Dendritic cell treated with granulocyte-macrophage colony-stimulating factor and Interleukin-4, amounts not matched to agents 40 ng/mL and 50 ng/mL, for 4 days (primary cell): ENCODE measurements at regions not wholly inside any gene's neighbourhood (a gene's known extent, or its start where the extent isn't known, plus 50 kb on each side); places are given as distances from the start of the nearest gene placed in this dataset.

Experiments
- H3K27ac Mint-ChIP-seq: one replicate; pipeline ENCODE4 v1.8.0; 2022; ENCODE audit warnings: mild to moderate bottlenecking, mixed read lengths
- H3K27me3 Mint-ChIP-seq: one replicate; pipeline ENCODE4 v1.8.0; 2022; ENCODE audit warnings: mild to moderate bottlenecking, mixed read lengths
- H3K36me3 Mint-ChIP-seq: one replicate; pipeline ENCODE4 v1.8.0; 2022; ENCODE audit warnings: low read depth, mixed read lengths
- H3K4me1 Mint-ChIP-seq: one replicate; pipeline ENCODE4 v1.8.0; 2022; ENCODE audit warnings: low read depth, mixed read lengths
- H3K4me3 Mint-ChIP-seq: one replicate; pipeline ENCODE4 v1.8.0; 2022; ENCODE audit warnings: mild to moderate bottlenecking, moderate library complexity, mixed read lengths
- H3K9me3 Mint-ChIP-seq: one replicate; pipeline ENCODE4 v1.8.0; 2022; ENCODE audit warnings: mixed read lengths
- intact Hi-C: fragments of 100-400 bp; cut with micrococcal nuclease; formaldehyde crosslinking; loops from one replicate; pipeline ENCODE4 v1.15.0; 2022

DNA sequence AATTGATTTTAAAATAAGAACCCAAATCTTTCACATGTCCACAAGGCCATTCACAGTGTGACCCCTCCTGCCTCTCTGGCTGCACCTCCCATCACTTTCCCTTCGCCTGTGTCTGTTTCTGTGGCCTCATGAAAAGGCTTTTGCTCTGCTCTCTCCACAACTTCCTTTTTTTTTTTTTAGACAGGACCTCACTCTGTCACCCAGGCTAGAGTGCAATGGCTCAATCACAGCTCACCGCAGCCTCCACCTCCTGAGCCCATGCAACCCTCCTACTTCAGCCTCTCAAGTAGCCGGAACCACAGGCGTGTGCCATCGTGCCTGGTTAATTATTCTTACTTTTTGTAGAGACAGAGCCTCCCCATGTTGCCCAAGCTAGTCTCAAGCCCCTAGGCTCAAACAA lies 197.1 kb downstream of the ABCC12 start:
- Mint-ChIP-seq H3K4me3 (no peak overlapping the region), H3K36me3 (no peaks in the 10 kb centered on the region), H3K9me3 (no peaks in the 10 kb centered on the region), H3K27ac (no peak overlapping the region), H3K4me1 (no peaks in the 10 kb centered on the region), H3K27me3 (no peaks in the 10 kb centered on the region)
- intact Hi-C loops: no loop called here

DNA sequence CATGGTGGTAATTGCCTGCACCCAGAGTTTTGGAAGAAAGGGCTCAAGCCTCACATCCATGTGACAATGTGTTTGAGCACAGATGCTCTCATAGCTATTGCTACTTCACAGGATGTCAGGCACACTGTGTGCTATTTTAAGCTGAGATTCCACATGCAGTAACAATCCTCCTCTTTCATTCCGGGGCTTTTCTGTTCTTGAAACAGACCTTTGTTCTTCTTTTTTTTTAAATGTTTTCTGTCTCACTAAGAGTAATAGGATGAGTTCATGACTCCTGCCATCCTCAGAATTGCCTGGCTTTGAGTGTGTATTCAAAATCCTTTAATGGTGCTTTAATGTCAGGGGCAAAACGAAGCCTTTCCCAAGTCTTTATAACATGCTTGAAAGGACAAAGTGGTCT lies 198.9 kb downstream of the ABCC12 start:
- Mint-ChIP-seq H3K9me3 (no peaks in the 10 kb centered on the region), H3K36me3 (no peaks in the 10 kb centered on the region), H3K27ac (no peak overlapping the region), H3K4me3 (no peak overlapping the region), H3K4me1 (no peaks in the 10 kb centered on the region), H3K27me3 (no peaks in the 10 kb centered on the region)
- intact Hi-C loops: no loop called here

DNA sequence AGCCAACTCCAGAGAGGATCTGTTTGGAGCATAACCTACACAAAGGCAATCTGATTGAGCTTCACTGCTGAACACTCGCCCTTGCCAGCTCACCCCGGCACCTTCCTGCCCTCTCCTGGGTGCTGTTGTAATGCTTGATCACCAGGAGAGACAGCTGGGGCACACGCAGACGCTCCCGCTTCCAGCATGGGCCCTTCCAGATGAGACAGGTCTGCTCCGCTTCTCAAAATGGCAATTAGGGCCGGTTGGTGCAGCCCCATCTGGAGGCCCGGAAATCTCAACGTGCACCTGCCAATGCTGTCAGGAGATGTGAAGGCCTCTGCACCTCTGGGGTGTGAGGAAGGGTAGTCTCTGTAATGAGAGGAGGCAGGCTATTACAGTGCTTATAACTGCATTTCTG lies 206.1 kb downstream of the ABCC12 start:
- H3K36me3 Mint-ChIP-seq: no peaks in the 10 kb centered on the region
- intact Hi-C loops: no loop called here
- H3K4me1 Mint-ChIP-seq: no peaks in the 10 kb centered on the region
- no peak overlapping the region for H3K27ac Mint-ChIP-seq
- no peak overlapping the region for H3K4me3 Mint-ChIP-seq
- no peaks in the 10 kb centered on the region for H3K9me3 Mint-ChIP-seq
- no peaks in the 10 kb centered on the region for H3K27me3 Mint-ChIP-seq

DNA sequence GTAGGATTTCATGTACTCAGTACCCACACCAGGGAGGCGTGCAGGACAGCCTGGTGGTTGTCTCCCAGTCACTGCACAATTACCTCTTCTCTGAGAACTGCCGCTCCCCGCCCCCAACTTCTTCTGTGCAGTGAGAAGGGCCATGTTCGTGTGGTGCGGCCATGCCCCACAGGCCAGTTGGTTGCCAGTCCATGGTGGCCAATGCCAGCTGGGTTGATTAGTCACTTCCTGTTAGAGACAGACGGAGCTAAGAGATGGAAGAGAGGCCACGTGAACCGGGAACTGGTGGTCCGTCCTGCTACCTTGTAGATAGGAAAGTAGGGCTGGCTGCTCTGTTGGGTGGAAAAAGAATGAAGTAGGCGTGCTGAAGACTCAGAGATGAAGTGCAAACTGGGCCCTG lies 206.5 kb downstream of the ABCC12 start:
- no peak overlapping the region for H3K4me3 Mint-ChIP-seq
- H3K27me3 Mint-ChIP-seq: no peaks in the 10 kb centered on the region
- H3K36me3 Mint-ChIP-seq: no peaks in the 10 kb centered on the region
- H3K27ac Mint-ChIP-seq: no peak overlapping the region
- no peaks in the 10 kb centered on the region for H3K9me3 Mint-ChIP-seq
- no peaks in the 10 kb centered on the region for H3K4me1 Mint-ChIP-seq
- intact Hi-C loops: no loop called here

DNA sequence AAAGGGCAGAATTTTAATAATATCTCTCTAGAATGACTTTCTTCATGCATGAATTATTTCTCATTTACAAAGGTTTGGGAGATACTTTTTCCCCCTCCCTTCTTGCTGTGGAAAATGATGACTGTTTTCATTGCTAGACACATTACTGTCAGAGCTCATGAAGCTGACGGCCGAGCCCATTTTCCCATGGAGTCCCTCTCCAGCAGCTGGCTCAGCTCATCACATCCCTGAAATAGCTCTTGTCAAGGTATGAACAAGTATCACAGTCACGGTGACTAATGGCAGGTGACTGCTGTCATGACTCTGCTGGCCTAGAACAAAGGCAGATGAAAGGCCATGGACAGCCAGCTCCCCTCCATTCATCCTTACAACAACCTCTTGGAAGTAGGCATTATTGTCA lies 208.1 kb downstream of the ABCC12 start:
- no peak overlapping the region for H3K4me3 Mint-ChIP-seq
- H3K27ac Mint-ChIP-seq: no peak overlapping the region
- no peaks in the 10 kb centered on the region for H3K36me3 Mint-ChIP-seq
- intact Hi-C loops: no loop called here
- peaks cover under 1% of the 10 kb centered on the region for H3K4me1 Mint-ChIP-seq
- no peaks in the 10 kb centered on the region for H3K9me3 Mint-ChIP-seq
- H3K27me3 Mint-ChIP-seq: no peaks in the 10 kb centered on the region

DNA sequence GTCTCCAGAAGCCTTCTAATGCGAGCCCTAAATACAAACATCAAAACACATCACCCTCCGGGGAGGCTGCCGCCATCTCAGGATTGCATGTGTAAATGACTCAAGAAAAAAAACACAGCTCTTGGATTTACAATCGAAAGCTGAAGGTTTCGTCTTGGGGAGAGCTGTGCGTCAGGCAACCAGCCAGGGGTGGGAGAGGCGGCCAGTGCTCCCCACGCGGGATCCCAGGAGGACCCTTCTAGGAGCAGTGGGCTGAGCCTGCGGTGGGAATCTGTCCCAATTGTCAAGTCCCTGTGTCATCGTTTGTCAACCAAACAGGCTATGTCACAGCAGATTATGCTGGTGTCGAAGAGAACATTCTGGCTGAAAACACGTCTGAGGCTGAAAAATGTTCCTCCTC lies 209.7 kb downstream of the ABCC12 start:
- intact Hi-C loops: no loop called here
- Mint-ChIP-seq H3K4me3 (no peak overlapping the region), H3K9me3 (no peaks in the 10 kb centered on the region), H3K36me3 (no peaks in the 10 kb centered on the region), H3K4me1 (peaks cover 5% of the 10 kb centered on the region), H3K27ac (no peak overlapping the region), H3K27me3 (no peaks in the 10 kb centered on the region)

DNA sequence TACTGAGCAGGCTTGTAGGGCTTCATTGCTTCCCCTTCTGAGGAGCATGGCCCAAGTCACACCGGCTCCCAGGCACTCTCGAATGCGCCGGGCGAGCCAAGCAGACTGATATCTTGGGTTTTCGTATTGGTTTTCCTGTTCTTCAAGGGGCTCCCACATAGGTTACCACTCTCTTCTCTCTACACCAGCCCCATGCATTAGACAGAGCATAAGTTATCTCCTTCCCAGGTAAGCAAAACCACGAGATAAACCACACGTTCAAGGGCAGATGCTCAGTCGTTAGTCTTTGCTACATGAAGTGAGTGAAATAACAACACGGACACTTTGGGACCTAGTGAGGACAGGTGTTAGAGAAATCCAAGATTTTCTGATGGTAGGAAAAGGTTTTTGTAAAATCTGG lies 211.2 kb downstream of the ABCC12 start:
- Mint-ChIP-seq H3K4me3 (no peak overlapping the region), H3K9me3 (no peaks in the 10 kb centered on the region), H3K27ac (no peak overlapping the region), H3K27me3 (no peaks in the 10 kb centered on the region), H3K36me3 (no peaks in the 10 kb centered on the region), H3K4me1 (peaks cover 5% of the 10 kb centered on the region)
- intact Hi-C loops: no loop called here

DNA sequence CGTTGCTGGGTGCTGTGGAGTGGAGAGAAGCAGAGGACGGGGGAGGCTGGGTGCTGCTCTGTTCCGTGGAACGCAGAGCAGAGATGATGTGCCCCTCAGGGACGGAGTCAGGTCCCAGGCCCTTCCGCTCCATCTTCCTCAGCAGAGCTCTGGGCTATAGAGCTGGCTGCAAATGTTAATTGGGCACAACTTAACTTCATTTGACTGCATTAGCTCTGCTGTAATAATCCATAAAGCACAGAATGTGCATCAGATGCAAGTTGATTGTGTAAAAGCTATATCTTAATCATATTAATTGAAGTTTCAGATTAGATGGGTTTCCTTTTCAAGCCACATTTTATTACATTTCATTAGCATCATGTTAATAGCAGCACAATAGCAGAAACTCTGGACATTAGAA lies 212.6 kb downstream of the ABCC12 start:
- no peak overlapping the region for H3K4me3 Mint-ChIP-seq
- peaks cover 5% of the 10 kb centered on the region for H3K4me1 Mint-ChIP-seq
- H3K9me3 Mint-ChIP-seq: no peaks in the 10 kb centered on the region
- H3K27ac Mint-ChIP-seq: no peak overlapping the region
- H3K27me3 Mint-ChIP-seq: no peaks in the 10 kb centered on the region
- intact Hi-C loops: no loop called here
- H3K36me3 Mint-ChIP-seq: no peaks in the 10 kb centered on the region

DNA sequence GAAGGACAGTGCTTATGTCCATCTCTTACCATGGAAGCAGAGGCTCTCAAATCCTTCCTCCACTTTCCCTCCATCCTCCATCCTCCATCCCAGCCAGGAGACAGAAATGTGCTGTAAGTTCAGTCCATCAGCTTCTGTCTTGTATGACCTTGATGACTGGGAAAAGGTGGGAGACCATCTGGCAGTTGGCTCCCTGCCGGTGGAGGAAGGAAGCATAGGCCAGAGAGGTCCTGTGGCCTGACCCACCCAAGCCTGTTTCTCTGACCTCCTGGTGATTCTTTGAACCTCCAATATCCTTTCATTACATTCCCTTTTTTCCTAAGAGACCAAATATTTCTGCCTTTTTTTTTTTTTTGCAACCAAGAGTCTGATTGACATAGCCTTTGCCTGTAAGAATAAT lies 215.3 kb downstream of the ABCC12 start:
- H3K9me3 Mint-ChIP-seq: no peaks in the 10 kb centered on the region
- no peaks in the 10 kb centered on the region for H3K36me3 Mint-ChIP-seq
- H3K27ac Mint-ChIP-seq: no peak overlapping the region
- H3K4me3 Mint-ChIP-seq: no peak overlapping the region
- peaks cover 5% of the 10 kb centered on the region for H3K4me1 Mint-ChIP-seq
- intact Hi-C loops: no loop called here
- H3K27me3 Mint-ChIP-seq: no peaks in the 10 kb centered on the region

DNA sequence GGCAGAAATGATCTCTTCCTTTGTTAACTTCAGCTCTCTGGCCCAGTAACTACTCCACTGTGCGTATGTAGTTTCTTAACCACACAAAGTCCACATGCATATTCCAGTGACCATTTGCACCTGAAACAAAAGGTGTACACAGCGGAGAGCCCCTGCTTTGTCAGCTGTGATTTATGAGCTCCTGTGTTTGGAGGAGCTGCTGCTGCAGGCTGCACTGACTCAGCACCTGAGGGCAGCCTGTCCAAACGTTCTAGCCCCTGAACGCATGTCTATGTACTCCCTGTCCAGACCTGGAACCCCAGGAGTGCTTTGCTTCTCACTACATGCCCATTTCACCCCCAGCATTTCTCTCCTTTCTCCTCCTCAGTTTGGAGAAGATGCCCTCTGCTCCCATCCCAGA lies 216.1 kb downstream of the ABCC12 start:
- intact Hi-C loops: no loop called here
- Mint-ChIP-seq H3K36me3 (no peaks in the 10 kb centered on the region), H3K4me3 (no peak overlapping the region), H3K27me3 (no peaks in the 10 kb centered on the region), H3K27ac (no peak overlapping the region), H3K9me3 (no peaks in the 10 kb centered on the region), H3K4me1 (peaks cover 5% of the 10 kb centered on the region)

DNA sequence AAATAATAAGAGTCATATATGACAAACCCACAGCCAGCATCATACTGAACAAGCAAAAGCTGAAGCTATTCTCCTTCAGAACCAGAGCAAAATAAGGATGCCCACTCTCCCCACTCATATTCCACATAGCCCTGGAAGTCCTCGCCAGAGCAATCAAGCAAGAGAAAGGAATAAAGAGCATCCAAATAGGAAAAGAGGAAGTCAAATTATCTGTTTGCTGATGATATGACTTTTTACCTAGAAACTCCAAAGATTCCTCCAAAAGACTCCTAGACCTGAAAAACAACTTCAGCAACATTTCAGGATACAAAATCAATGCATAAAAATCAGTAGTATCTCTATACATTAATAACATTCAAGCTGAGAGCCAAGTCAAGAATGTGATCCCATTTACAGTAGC lies 217.5 kb downstream of the ABCC12 start:
- H3K27me3 Mint-ChIP-seq: no peaks in the 10 kb centered on the region
- intact Hi-C loops: no loop called here
- peaks cover 7% of the 10 kb centered on the region for H3K9me3 Mint-ChIP-seq
- no peaks in the 10 kb centered on the region for H3K36me3 Mint-ChIP-seq
- H3K4me1 Mint-ChIP-seq: peaks cover 5% of the 10 kb centered on the region
- no peak overlapping the region for H3K27ac Mint-ChIP-seq
- no peak overlapping the region for H3K4me3 Mint-ChIP-seq

DNA sequence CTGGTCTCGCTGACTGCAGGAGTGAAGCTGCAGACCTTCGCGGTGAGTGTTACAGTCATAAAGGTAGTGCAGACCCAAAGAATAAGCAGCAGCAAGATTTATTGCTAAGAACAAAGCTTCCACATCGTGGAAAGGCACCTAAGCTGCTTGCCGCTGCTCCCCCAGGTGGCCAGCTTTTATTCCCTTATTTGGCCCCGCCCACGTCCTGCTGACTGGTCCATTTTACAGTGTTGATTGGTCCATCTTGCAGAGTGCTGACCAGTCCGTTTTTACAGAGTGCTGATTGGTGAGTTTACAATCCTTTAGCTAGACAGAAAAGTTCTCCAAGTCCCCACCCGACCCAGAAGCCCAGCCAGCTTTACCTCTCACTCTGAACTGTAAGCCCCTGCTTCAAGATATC lies 227.8 kb downstream of the ABCC12 start:
- Mint-ChIP-seq H3K4me1 (no peaks in the 10 kb centered on the region), H3K36me3 (no peaks in the 10 kb centered on the region), H3K27ac (no peak overlapping the region), H3K27me3 (no peaks in the 10 kb centered on the region), H3K9me3 (no peaks in the 10 kb centered on the region), H3K4me3 (no peak overlapping the region)
- intact Hi-C loops: no loop called here

DNA sequence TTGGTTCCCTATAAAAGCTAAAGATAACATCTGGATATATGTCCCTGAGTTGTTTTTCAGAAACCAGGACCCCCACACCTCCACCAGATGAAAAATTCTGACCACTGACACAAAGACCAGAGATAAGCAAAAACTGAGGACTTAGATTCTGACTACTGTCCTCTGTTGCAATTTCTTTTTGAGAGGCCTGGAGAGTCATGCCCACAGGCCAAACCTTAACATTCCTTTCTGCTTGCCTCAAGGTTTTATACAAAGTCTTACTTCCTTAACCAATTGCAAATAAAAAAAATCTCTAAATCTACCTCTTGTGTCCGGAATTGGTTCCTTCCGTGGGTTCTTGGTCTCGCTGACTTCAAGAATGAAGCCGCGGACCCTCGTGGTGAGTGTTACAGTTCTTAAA lies 228.5 kb downstream of the ABCC12 start:
- Mint-ChIP-seq H3K36me3 (no peaks in the 10 kb centered on the region), H3K27ac (no peak overlapping the region), H3K9me3 (no peaks in the 10 kb centered on the region), H3K27me3 (no peaks in the 10 kb centered on the region), H3K4me3 (no peak overlapping the region), H3K4me1 (no peaks in the 10 kb centered on the region)
- intact Hi-C loops: no loop called here

DNA sequence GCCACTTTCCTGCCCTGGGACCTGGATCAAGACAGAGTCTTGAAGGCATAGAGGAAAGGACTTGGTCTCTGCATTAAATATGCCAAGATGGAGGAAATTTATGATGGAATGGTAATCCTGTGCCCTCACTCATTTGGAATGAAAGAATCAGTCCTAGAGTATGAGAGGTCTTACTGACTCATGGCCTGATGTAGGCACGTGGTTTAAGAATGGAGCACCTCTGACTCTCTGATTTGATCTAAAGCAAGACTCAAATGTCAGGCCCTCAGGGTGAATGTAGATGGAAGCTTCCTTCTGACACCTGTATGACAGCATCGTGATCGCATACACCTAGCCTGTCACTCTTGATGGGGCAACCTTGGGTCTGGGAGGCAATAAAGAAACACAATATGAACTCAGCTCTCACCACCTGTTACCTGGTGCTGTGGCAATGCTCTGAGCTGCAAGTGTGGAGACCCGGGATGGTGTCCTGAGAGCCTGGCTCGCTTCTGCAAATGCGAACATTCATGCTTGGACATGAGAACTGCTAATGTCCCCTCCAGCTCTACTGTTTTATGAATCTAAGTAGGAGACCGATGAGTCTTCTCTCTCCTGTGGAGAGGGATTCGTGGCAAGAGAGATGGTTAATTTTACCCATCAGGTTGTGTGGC lies 229.9 kb downstream of the ABCC12 start:
- H3K9me3 Mint-ChIP-seq: no peaks in the 10 kb centered on the region
- no peaks in the 10 kb centered on the region for H3K4me1 Mint-ChIP-seq
- no peaks in the 10 kb centered on the region for H3K36me3 Mint-ChIP-seq
- intact Hi-C loops: no loop called here
- H3K27me3 Mint-ChIP-seq: no peaks in the 10 kb centered on the region
- no peak overlapping the region for H3K27ac Mint-ChIP-seq
- H3K4me3 Mint-ChIP-seq: no peak overlapping the region

DNA sequence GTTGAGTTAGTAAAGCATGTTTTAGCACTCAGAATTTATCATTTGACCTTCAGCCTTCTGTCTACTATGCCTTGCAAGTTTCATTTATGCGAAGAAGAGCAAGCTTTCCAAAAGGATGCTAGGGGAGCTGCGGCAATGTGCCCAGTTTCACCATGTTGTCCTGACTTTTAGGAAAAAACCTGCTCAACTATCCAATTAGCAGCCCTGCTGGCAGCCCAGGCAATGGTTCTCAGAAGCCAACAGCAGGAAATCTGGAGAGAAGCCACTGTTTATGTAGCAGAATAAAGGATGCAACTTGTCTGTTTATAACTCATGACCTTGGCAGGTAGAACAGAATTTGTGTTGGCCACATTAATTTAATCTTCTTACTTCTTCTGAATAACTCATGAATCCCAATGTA lies 230.8 kb downstream of the ABCC12 start:
- Mint-ChIP-seq H3K4me1 (no peaks in the 10 kb centered on the region), H3K9me3 (no peaks in the 10 kb centered on the region), H3K36me3 (no peaks in the 10 kb centered on the region), H3K4me3 (no peak overlapping the region), H3K27ac (no peak overlapping the region), H3K27me3 (no peaks in the 10 kb centered on the region)
- intact Hi-C loops: no loop called here
